Coronary artery (tissue), 2 donors: ENCODE measurements at regions not wholly inside any gene's neighbourhood (a gene's known extent, or its start where the extent isn't known, plus 50 kb on each side); places are given as distances from the start of the nearest gene placed in this dataset.

Experiments used
- DNase-seq: peaks from one replicate; pipeline ENCODE4 v3.0.0-alpha.2; 2017; ENCODE audit warnings: low spot score
- H3K27ac ChIP-seq, 2 donors: fragments of 200-600 bp; sonication (generic); one replicate each; pipeline ENCODE4 v1.5.1; 2016 to 2019
- H3K4me3 ChIP-seq: fragments of 200-600 bp; sonication (generic); 2 replicates; pipeline ENCODE4 v1.5.1; 2016; ENCODE audit warnings: mild to moderate bottlenecking, moderate library complexity
- CTCF ChIP-seq: fragments of 200-600 bp; sonication (generic); IDR thresholded peaks from one replicate; pipeline ENCODE4 v1.5.1; 2019; ENCODE audit warnings: antibody characterized with exemption

GRCh38 chr9:30459156-30459555 is 1925.3 kb upstream of the ACO1 start:
- DNase-seq, result no peak
- TF ChIP-seq CTCF, result no peak
- H3K4me3 ChIP-seq, result no peak overlapping the region
- H3K27ac ChIP-seq, result no peak overlapping the region

- H3K27ac ChIP-seq, result no peak overlapping the region
- DNase-seq, result no peak
- TF ChIP-seq CTCF, result no peak
- H3K4me3 ChIP-seq, result no peak overlapping the region
These were observed 1907.6 kb upstream of the ACO1 start for GRCh38 chr9:30476826-30477225.

- no peak overlapping the region for H3K4me3 ChIP-seq
- TF ChIP-seq CTCF, result no peak
- H3K27ac ChIP-seq, result no peak overlapping the region
- DNase-seq, result no peak
These were observed 1905.8 kb upstream of the ACO1 start for GRCh38 chr9:30478684-30479083.

- H3K4me3 ChIP-seq, result no peak overlapping the region
- no peak overlapping the region for H3K27ac ChIP-seq
- TF ChIP-seq CTCF, result no peak
- no peak for DNase-seq
These were observed 1901.9 kb upstream of the ACO1 start for GRCh38 chr9:30482499-30482898.

- no peak overlapping the region for H3K27ac ChIP-seq
- DNase-seq, result no peak
- no peak for TF ChIP-seq CTCF
- no peak overlapping the region for H3K4me3 ChIP-seq
These were observed 1899.8 kb upstream of the ACO1 start for GRCh38 chr9:30484690-30485089.

GRCh38 chr9:30504502-30504905 is 1879.9 kb upstream of the ACO1 start:
- no peak for TF ChIP-seq CTCF
- no peak for DNase-seq
- Histone ChIP-seq H3K4me3 (no peak overlapping the region), H3K27ac (no peak overlapping the region)

- H3K4me3 ChIP-seq, result no peak overlapping the region
- no peak overlapping the region for H3K27ac ChIP-seq
- no peak for TF ChIP-seq CTCF
- no peak for DNase-seq
These were observed 1879.1 kb upstream of the ACO1 start for GRCh38 chr9:30505311-30505710.
